Left lung (tissue), 4 donors: ENCODE measurements at regions not wholly inside any gene's neighbourhood (a gene's known extent, or its start where the extent isn't known, plus 50 kb on each side); places are given as distances from the start of the nearest gene placed in this dataset.
A peak's percentile ranks its signal among the peaks of the same experiment; 100 is the strongest.

Experiments used
- ATAC-seq: fragments of 200-7000 bp; cut with Tn5 transposase; one replicate; pipeline ENCODE4 v1.9.1; 2020; ENCODE audit warnings: moderate library complexity
- DNase-seq, 4 donors: peaks; one replicate each; pipeline ENCODE4 v3.0.0-alpha.2; 2013 to 2020
- H3K27ac ChIP-seq, 2 donors: fragments of 200-600 bp; sonication (generic) in 1 of 2; one replicate each; pipeline versions ENCODE4 v1.5.0 to v1.8.0; 2020 to 2021
- H3K27me3 ChIP-seq, 2 donors: fragments of 200-600 bp; sonication (generic) in 1 of 2; one replicate each; pipeline versions ENCODE4 v1.5.0 to v1.8.0; 2020 to 2021
- H3K36me3 ChIP-seq, 2 donors: fragments of 200-600 bp; sonication (generic) in 1 of 2; one replicate each; pipeline versions ENCODE4 v1.5.0 to v1.8.0; 2020 to 2021
- H3K4me1 ChIP-seq, 2 donors: fragments of 200-600 bp; one replicate each; pipeline ENCODE4 v1.8.0; 2021
- H3K4me3 ChIP-seq, 2 donors: fragments of 200-600 bp; sonication (generic) in 1 of 2; one replicate each; pipeline versions ENCODE4 v1.5.0 to v1.8.0; 2020 to 2021; ENCODE audit warnings: mild to moderate bottlenecking in 1 of 2
- H3K9me3 ChIP-seq, 2 donors: fragments of 200-600 bp; sonication (generic) in 1 of 2; one replicate each; pipeline versions ENCODE4 v1.5.0 to v1.8.0; 2020 to 2021
- CTCF ChIP-seq, 2 donors: fragments of 200-600 bp; sonication (generic) in 1 of 2; IDR thresholded peaks; one replicate each; pipeline versions ENCODE4 v1.5.0 to v1.8.0; 2021; ENCODE audit warnings: antibody characterized with exemption in 2 of 2
- intact Hi-C, 2 donors: fragments of 100-400 bp; cut with DNase I; formaldehyde crosslinking; loops; one replicate each; pipeline versions ENCODE4 v1.11.2 to v1.14.2; 2022
- donor health status: DM: no; HTN: yes; CAD: no.
- donor health status: DM: no; HTN: no; CAD: no.

- ATAC-seq = no peak
- H3K4me1 ChIP-seq = no peaks in the 10 kb centered on the region
Measured at GRCh38 chr18:41647914-41648313, 307.1 kb upstream of the PIK3C3 start.

GRCh38 chr18:41646915-41647620 is 308.0 kb upstream of the PIK3C3 start:
- no peak for ATAC-seq
- intact Hi-C loops = no loop called here
- DNase-seq = peak in 2 of 4 donors; percentile 24 to 40
- no peak overlapping the region for H3K27ac ChIP-seq
- H3K36me3 ChIP-seq = no peaks in the 10 kb centered on the region
- TF ChIP-seq CTCF (IDR thresholded peaks at IDR 0.05) = no peak
- H3K9me3 ChIP-seq = no peaks in the 10 kb centered on the region
- no peaks in the 10 kb centered on the region for H3K4me1 ChIP-seq
- H3K4me3 ChIP-seq = no peak overlapping the region
- no peaks in the 10 kb centered on the region for H3K27me3 ChIP-seq

More at GRCh38 chr18:41647914-41648313, 307.1 kb upstream of the PIK3C3 start:
- intact Hi-C loops = no loop called here
- Histone ChIP-seq H3K4me3 (no peak overlapping the region), H3K27ac (no peak overlapping the region), H3K9me3 (no peaks in the 10 kb centered on the region), H3K27me3 (no peaks in the 10 kb centered on the region), H3K36me3 (no peaks in the 10 kb centered on the region)
- no peak for DNase-seq
- TF ChIP-seq CTCF (IDR thresholded peaks at IDR 0.05) = no peak

GRCh38 chr18:41645589-41646360 is 309.3 kb upstream of the PIK3C3 start:
- no peaks in the 10 kb centered on the region for H3K36me3 ChIP-seq
- intact Hi-C loops = no loop called here
- no peaks in the 10 kb centered on the region for H3K9me3 ChIP-seq
- TF ChIP-seq CTCF (IDR thresholded peaks at IDR 0.05) = no peak
- H3K27me3 ChIP-seq = no peaks in the 10 kb centered on the region
- H3K27ac ChIP-seq = no peak overlapping the region
- H3K4me3 ChIP-seq = no peak overlapping the region
- ATAC-seq = no peak
- H3K4me1 ChIP-seq = no peaks in the 10 kb centered on the region
- DNase-seq = no peak

- Histone ChIP-seq H3K4me1 (no peaks in the 10 kb centered on the region), H3K4me3 (no peak overlapping the region), H3K36me3 (no peaks in the 10 kb centered on the region), H3K9me3 (no peaks in the 10 kb centered on the region), H3K27ac (no peak overlapping the region), H3K27me3 (no peaks in the 10 kb centered on the region)
- no peak for DNase-seq
- intact Hi-C loops = no loop called here
- no peak for TF ChIP-seq CTCF (IDR thresholded peaks at IDR 0.05)
- no peak for ATAC-seq
Measured at GRCh38 chr18:41644466-41644865, 310.6 kb upstream of the PIK3C3 start.

GRCh38 chr18:41643427-41643826 is 311.6 kb upstream of the PIK3C3 start:
- DNase-seq = no peak
- H3K27ac ChIP-seq = no peak overlapping the region
- intact Hi-C loops = no loop called here

More at GRCh38 chr18:41643427-41643826, 311.6 kb upstream of the PIK3C3 start:
- no peak for TF ChIP-seq CTCF (IDR thresholded peaks at IDR 0.05)
- Histone ChIP-seq H3K36me3 (no peaks in the 10 kb centered on the region), H3K4me3 (no peak overlapping the region), H3K27me3 (no peaks in the 10 kb centered on the region), H3K9me3 (peaks cover 0 to 2% of the 10 kb centered on the region in 2 donors), H3K4me1 (no peaks in the 10 kb centered on the region)
- ATAC-seq = no peak
